HepG2 (cell line): ENCODE measurements at regions not wholly inside any gene's neighbourhood (a gene's known extent, or its start where the extent isn't known, plus 50 kb on each side); places are given as distances from the start of the nearest gene placed in this dataset.

ENCODE experiments used
- CHD2 ChIP-seq: IDR thresholded peaks from 2 replicates; pipeline ENCODE4 v1.6.1; 2011; ENCODE audit warnings: low read depth, low read length, improper control_type of control experiment
- HDAC2 ChIP-seq: sonication (generic); formaldehyde crosslinking; IDR thresholded peaks from 2 replicates; pipeline ENCODE4 v1.4.0; 2020; ENCODE audit warnings: missing genetic modification reagents
- ZNF451 ChIP-seq: sonication (generic); formaldehyde crosslinking; IDR thresholded peaks from 2 replicates; pipeline ENCODE4 v1.5.0; 2020; ENCODE audit warnings: mild to moderate bottlenecking, missing genetic modification reagents
- ZNF547 ChIP-seq: sonication (generic); formaldehyde crosslinking; IDR thresholded peaks from 2 replicates; pipeline ENCODE4 v1.5.1; 2020; ENCODE audit warnings: mild to moderate bottlenecking, missing genetic modification reagents
- ZNF614 ChIP-seq: IDR thresholded peaks from 2 replicates; pipeline ENCODE4 v1.6.1; 2018; ENCODE audit warnings: missing biosample characterization, missing genetic modification reagents, inconsistent platforms, borderline replicate concordance
- TF ChIP-seq, protein P1 (sequence below): sonication (generic); formaldehyde crosslinking; IDR thresholded peaks from 2 replicates; pipeline ENCODE4 v1.4.0; 2020; ENCODE audit warnings: low read depth, mild to moderate bottlenecking, missing genetic modification reagents
- TF ChIP-seq, protein P2 (sequence below): sonication (generic); formaldehyde crosslinking; IDR thresholded peaks from 2 replicates; pipeline ENCODE4 v1.4.0; 2020; ENCODE audit warnings: missing genetic modification reagents, borderline replicate concordance

DNA sequence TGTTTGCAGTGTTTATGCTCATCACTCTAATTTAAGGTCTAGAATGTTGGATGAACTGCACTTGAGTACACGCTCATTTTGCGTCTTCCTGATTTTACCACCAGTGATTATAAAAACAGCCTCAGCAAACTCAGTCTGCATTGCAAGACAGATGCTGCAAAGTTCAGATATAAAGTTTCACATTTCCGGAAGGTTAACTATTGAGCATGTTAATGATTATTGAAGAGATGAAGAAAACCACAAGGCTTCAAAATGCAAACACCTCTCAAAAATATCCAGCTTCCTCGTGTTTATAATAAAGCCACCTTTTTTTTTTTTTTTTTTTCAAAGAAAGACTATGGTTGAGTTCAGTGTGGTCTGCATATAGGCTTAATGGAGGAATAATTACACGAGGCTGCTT, 92.1 kb upstream of the BMP4 start:
- TF ChIP-seq, protein P1, sequence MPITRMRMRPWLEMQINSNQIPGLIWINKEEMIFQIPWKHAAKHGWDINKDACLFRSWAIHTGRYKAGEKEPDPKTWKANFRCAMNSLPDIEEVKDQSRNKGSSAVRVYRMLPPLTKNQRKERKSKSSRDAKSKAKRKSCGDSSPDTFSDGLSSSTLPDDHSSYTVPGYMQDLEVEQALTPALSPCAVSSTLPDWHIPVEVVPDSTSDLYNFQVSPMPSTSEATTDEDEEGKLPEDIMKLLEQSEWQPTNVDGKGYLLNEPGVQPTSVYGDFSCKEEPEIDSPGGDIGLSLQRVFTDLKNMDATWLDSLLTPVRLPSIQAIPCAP (CRISPR knock-in tag), result no peak
- TF ChIP-seq CHD2 (no peak), ZNF547 (CRISPR knock-in tag) (no peak), HDAC2 (CRISPR knock-in tag) (no peak), ZNF451 (CRISPR knock-in tag) (no peak), ZNF614 (CRISPR knock-in tag) (no peak)
- TF ChIP-seq, protein P2, sequence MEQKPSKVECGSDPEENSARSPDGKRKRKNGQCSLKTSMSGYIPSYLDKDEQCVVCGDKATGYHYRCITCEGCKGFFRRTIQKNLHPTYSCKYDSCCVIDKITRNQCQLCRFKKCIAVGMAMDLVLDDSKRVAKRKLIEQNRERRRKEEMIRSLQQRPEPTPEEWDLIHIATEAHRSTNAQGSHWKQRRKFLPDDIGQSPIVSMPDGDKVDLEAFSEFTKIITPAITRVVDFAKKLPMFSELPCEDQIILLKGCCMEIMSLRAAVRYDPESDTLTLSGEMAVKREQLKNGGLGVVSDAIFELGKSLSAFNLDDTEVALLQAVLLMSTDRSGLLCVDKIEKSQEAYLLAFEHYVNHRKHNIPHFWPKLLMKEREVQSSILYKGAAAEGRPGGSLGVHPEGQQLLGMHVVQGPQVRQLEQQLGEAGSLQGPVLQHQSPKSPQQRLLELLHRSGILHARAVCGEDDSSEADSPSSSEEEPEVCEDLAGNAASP, result no peak
